GM13976 (cell line): ENCODE measurements at regions not wholly inside any gene's neighbourhood (a gene's known extent, or its start where the extent isn't known, plus 50 kb on each side); places are given as distances from the start of the nearest gene placed in this dataset.
"Not testable (repeated sequence)": the region's sequence is repeated elsewhere in the genome, so short reads cannot be mapped to it uniquely, and the experiment has no call there.

Experiments
- DNase-seq: peaks from one replicate; pipeline ENCODE4 v3.0.0; 2012; ENCODE audit warnings: low spot score
- in situ Hi-C: fragments of 300-500 bp; cut with MboI; formaldehyde crosslinking; loops from one replicate; pipeline ENCODE4 v1.12.0; 2022; ENCODE audit warnings: low sequenced_read_pairs, mixed read lengths, inconsistent platforms; ENCODE audit not compliant: unreplicated experiment
- TF ChIP-seq, protein P1 (sequence below): IDR thresholded peaks from 2 replicates; pipeline ENCODE4 v1.5.1; 2012; ENCODE audit warnings: borderline replicate concordance, mild to moderate bottlenecking; ENCODE audit not compliant: insufficient read depth; ENCODE audit errors: extremely low read depth, missing control alignments, control extremely low read depth

GRCh38 chr5:111960476-111961215 lies 203.7 kb upstream of the NREP start:
- DNase-seq = no peak
- in situ Hi-C loops = no loop called here
- TF ChIP-seq, protein P1, sequence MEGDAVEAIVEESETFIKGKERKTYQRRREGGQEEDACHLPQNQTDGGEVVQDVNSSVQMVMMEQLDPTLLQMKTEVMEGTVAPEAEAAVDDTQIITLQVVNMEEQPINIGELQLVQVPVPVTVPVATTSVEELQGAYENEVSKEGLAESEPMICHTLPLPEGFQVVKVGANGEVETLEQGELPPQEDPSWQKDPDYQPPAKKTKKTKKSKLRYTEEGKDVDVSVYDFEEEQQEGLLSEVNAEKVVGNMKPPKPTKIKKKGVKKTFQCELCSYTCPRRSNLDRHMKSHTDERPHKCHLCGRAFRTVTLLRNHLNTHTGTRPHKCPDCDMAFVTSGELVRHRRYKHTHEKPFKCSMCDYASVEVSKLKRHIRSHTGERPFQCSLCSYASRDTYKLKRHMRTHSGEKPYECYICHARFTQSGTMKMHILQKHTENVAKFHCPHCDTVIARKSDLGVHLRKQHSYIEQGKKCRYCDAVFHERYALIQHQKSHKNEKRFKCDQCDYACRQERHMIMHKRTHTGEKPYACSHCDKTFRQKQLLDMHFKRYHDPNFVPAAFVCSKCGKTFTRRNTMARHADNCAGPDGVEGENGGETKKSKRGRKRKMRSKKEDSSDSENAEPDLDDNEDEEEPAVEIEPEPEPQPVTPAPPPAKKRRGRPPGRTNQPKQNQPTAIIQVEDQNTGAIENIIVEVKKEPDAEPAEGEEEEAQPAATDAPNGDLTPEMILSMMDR = no peak

- TF ChIP-seq, protein P1 = no peak
- DNase-seq = no peak
- in situ Hi-C loops = no loop called here
Measured at GRCh38 chr5:111958851-111959250, 201.9 kb upstream of the NREP start.

- in situ Hi-C loops, DNase-seq: not testable (repeated sequence)
Measured at GRCh38 chr5:111956765-111957164, 199.8 kb upstream of the NREP start.

- in situ Hi-C loops = no loop called here
- no peak for DNase-seq
- TF ChIP-seq, protein P1 = no peak
Measured at GRCh38 chr5:111954516-111955395, 197.8 kb upstream of the NREP start.

DNA sequence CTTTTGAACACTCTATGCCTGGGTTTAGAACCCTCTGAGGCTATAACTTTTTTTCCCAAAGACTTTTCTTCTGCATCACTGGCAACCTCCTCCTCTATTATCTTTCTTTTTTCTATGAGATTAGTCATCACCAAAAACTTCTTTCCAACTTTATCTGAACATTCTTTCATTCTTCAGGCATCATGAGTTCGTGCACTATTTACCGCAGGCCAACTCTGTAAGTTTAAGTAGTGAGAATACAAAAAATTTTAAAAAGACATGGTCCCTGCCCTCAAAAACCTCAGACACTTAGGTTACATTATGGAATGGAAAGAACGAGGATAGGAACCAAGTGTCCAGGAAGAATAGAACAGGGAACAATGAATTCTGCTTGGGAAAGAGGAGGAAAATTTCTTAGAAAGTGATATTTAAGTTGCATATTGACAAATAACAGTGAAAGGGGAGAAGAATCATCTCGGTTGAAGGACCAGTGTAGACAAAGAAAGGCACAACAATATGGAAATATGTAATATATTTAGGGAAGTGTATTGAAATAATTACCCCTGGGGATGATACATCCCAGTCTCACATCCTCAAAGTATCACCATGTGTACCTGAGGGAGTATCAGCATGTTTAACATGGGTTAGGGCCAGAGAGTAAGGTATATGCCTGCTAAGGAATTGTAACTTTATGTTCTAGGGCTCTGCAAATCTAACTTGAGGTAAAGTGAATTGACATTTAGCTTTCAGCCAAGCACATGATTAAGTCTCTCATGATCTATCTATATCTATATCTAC lies 196.5 kb upstream of the NREP start:
- TF ChIP-seq, protein P1 = no peak
- DNase-seq = no peak
- in situ Hi-C loops = no loop called here

- in situ Hi-C loops = no loop called here
- no peak for DNase-seq
- TF ChIP-seq, protein P1 = no peak
Measured at GRCh38 chr5:111952555-111952954, 195.6 kb upstream of the NREP start.
